Endothelial cell of umbilical vein (primary cell): ENCODE measurements at regions not wholly inside any gene's neighbourhood (a gene's known extent, or its start where the extent isn't known, plus 50 kb on each side); places are given as distances from the start of the nearest gene placed in this dataset.

Source experiments
- MYC ChIP-seq: IDR thresholded peaks from one replicate; pipeline ENCODE4 v1.6.1; 2011; ENCODE audit warnings: mild to moderate bottlenecking, low read depth, low read length
- POLR2A ChIP-seq: IDR thresholded peaks from 2 replicates; pipeline ENCODE4 v1.6.1; 2012; ENCODE audit warnings: low read depth, mild to moderate bottlenecking, control low read depth, low read length
- POLR2AphosphoS5 ChIP-seq: IDR thresholded peaks from 2 replicates; pipeline ENCODE4 v1.6.1; 2012; ENCODE audit warnings: low read depth, mild to moderate bottlenecking, control low read depth, low read length, moderate library complexity; ENCODE audit not compliant: insufficient read depth
- TF ChIP-seq, protein P1 (sequence below), 2 donors: IDR thresholded peaks; 1 replicate in 1 of 2; 2 replicates in 1 of 2; pipeline ENCODE4 v1.5.1; 2011; ENCODE audit warnings: low read length in 2 of 2, mild to moderate bottlenecking in 2 of 2, moderate library complexity in 2 of 2, control low read depth in 1 of 2, inconsistent platforms in 1 of 2, low read depth in 1 of 2; ENCODE audit not compliant: insufficient read depth in 1 of 2; ENCODE audit errors: extremely low read depth in 1 of 2
- TF ChIP-seq, protein P2 (sequence below): IDR thresholded peaks from 2 replicates; pipeline ENCODE4 v1.6.1; 2011; ENCODE audit not compliant: insufficient read depth, insufficient read length

DNA sequence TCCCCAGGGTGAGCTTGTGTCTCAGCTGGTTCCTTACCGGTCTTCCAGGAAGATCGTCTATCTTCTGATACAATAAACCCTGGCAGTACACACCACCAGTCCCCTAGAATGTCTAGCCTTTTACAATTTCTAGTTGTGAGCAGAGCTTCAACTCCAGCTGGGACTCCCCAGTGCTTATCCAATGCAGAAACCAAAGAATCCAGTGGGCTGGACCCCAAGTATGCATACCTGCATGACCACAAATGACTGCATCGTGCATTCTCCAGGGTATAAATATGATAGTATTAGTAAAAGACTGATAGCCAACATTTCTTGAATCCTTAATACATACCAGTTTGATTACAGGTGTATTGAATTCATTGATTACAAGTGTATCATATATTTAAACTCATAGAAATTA lies 176.0 kb downstream of the SATB1 start:
- TF ChIP-seq, protein P1, sequence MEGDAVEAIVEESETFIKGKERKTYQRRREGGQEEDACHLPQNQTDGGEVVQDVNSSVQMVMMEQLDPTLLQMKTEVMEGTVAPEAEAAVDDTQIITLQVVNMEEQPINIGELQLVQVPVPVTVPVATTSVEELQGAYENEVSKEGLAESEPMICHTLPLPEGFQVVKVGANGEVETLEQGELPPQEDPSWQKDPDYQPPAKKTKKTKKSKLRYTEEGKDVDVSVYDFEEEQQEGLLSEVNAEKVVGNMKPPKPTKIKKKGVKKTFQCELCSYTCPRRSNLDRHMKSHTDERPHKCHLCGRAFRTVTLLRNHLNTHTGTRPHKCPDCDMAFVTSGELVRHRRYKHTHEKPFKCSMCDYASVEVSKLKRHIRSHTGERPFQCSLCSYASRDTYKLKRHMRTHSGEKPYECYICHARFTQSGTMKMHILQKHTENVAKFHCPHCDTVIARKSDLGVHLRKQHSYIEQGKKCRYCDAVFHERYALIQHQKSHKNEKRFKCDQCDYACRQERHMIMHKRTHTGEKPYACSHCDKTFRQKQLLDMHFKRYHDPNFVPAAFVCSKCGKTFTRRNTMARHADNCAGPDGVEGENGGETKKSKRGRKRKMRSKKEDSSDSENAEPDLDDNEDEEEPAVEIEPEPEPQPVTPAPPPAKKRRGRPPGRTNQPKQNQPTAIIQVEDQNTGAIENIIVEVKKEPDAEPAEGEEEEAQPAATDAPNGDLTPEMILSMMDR (IDR thresholded peaks at IDR 0.05; ENCODE audit: extremely low read depth in 1 of 2, insufficient read depth in 1 of 2, low read depth in 1 of 2, low read length in 2 of 2) = no peak
- TF ChIP-seq POLR2AphosphoS5 = no peak
- TF ChIP-seq, protein P2, sequence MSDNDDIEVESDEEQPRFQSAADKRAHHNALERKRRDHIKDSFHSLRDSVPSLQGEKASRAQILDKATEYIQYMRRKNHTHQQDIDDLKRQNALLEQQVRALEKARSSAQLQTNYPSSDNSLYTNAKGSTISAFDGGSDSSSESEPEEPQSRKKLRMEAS = no peak
- no peak for TF ChIP-seq POLR2A
- no peak for TF ChIP-seq MYC
